ENCODE measurements at regions not wholly inside any gene's neighbourhood (a gene's known extent, or its start where the extent isn't known, plus 50 kb on each side); places are given as distances from the start of the nearest gene placed in this dataset.

GRCh38 chr10:62597226-62597625 lies 207.3 kb upstream of the ADO start:
- TF ChIP-seq MAFK (IDR thresholded peaks at IDR 0.05; ENCODE audit: partially characterized antibody), result no peak
- no peak for TF ChIP-seq CTCF (IDR thresholded peaks at IDR 0.05)
- no peak for TF ChIP-seq TP53 (CRISPR knock-in tag; IDR thresholded peaks at IDR 0.05)
- no peak for TF ChIP-seq MAX (IDR thresholded peaks at IDR 0.05)
- no peak for TF ChIP-seq RAD21 (conservative IDR thresholded peaks at IDR 0.05 in 1 of 2, IDR thresholded peaks at IDR 0.05 in 1 of 2)
- TF ChIP-seq KDM1A (IDR thresholded peaks at IDR 0.05; ENCODE audit: low read depth), result no peak
- TF ChIP-seq ZFP36 (IDR thresholded peaks at IDR 0.05; ENCODE audit: borderline replicate concordance, partially characterized antibody), result no peak
- TF ChIP-seq ESRRA (IDR thresholded peaks at IDR 0.05; ENCODE audit: borderline replicate concordance, low read length), result no peak
- no peak for TF ChIP-seq POLR2A (IDR thresholded peaks at IDR 0.05; ENCODE audit: low read length)
- no peak for TF ChIP-seq NFE2L2 (conservative IDR thresholded peaks at IDR 0.05; ENCODE audit: low read length)
- TF ChIP-seq EP300 (IDR thresholded peaks at IDR 0.05), result no peak
- TF ChIP-seq, protein P1, sequence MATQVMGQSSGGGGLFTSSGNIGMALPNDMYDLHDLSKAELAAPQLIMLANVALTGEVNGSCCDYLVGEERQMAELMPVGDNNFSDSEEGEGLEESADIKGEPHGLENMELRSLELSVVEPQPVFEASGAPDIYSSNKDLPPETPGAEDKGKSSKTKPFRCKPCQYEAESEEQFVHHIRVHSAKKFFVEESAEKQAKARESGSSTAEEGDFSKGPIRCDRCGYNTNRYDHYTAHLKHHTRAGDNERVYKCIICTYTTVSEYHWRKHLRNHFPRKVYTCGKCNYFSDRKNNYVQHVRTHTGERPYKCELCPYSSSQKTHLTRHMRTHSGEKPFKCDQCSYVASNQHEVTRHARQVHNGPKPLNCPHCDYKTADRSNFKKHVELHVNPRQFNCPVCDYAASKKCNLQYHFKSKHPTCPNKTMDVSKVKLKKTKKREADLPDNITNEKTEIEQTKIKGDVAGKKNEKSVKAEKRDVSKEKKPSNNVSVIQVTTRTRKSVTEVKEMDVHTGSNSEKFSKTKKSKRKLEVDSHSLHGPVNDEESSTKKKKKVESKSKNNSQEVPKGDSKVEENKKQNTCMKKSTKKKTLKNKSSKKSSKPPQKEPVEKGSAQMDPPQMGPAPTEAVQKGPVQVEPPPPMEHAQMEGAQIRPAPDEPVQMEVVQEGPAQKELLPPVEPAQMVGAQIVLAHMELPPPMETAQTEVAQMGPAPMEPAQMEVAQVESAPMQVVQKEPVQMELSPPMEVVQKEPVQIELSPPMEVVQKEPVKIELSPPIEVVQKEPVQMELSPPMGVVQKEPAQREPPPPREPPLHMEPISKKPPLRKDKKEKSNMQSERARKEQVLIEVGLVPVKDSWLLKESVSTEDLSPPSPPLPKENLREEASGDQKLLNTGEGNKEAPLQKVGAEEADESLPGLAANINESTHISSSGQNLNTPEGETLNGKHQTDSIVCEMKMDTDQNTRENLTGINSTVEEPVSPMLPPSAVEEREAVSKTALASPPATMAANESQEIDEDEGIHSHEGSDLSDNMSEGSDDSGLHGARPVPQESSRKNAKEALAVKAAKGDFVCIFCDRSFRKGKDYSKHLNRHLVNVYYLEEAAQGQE (IDR thresholded peaks at IDR 0.05), result no peak
- TF ChIP-seq CHD4 (IDR thresholded peaks at IDR 0.05; ENCODE audit: borderline replicate concordance), result no peak
- TF ChIP-seq, protein P2, sequence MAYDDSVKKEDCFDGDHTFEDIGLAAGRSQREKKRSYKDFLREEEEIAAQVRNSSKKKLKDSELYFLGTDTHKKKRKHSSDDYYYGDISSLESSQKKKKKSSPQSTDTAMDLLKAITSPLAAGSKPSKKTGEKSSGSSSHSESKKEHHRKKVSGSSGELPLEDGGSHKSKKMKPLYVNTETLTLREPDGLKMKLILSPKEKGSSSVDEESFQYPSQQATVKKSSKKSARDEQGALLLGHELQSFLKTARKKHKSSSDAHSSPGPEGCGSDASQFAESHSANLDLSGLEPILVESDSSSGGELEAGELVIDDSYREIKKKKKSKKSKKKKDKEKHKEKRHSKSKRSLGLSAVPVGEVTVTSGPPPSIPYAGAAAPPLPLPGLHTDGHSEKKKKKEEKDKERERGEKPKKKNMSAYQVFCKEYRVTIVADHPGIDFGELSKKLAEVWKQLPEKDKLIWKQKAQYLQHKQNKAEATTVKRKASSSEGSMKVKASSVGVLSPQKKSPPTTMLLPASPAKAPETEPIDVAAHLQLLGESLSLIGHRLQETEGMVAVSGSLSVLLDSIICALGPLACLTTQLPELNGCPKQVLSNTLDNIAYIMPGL (CRISPR knock-in tag; IDR thresholded peaks at IDR 0.05; ENCODE audit: borderline replicate concordance), result no peak
